RCC 7860 (cell line): ENCODE measurements at regions not wholly inside any gene's neighbourhood (a gene's known extent, or its start where the extent isn't known, plus 50 kb on each side); places are given as distances from the start of the nearest gene placed in this dataset.
A peak's percentile ranks its signal among the peaks of the same experiment; 100 is the strongest.

Experiments
- DNase-seq: peaks from one replicate; pipeline ENCODE4 v3.0.0-alpha.2; 2015; ENCODE audit warnings: low spot score
- FAIRE-seq: peaks from 2 replicates; lab custom pipeline; 2012; peaks lifted over from hg19 to GRCh38; lab: Jason Lieb, UNC

DNA sequence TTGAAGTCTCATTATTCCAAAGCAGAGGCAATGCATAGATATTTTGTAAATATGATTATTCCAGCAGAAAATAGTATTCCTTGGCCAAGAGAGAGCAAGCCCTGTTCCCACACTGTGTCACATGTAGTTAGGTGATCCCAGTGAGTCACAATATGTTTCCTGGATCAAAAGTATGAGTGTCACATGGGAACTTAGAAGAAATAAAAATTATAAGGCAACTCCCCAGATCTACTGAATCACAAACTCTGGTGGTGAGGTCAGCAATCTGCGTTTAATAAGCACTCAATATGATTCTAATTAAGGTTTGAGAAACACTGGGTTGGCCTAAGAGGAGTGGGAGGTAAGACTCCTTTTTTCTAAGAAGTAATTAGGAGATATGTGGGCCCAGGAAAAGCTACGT lies 1504.5 kb upstream of the PCDH20 start:
- FAIRE-seq (no peak), DNase-seq (no peak)

DNA sequence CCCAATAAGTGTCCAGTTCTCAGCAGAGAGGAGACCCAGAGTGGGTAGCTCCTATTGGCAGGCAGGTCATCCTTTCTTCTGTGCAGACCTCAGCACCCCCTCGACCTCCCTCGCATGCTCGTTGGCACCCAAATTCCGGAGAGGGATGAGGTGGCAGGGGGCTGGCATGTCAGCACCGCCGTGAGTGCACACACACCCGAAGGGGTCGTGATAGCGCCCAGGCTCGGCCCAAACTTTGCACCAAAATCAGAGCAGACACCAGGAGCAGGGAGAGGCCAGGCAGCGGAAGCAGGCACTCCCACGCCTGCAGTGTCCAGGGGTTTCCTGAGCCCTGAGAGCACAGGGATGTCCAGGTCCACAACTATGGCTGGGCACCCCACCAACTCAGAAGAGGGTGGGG lies 1503.8 kb upstream of the PCDH20 start:
- FAIRE-seq: no peak
- no peak for DNase-seq

DNA sequence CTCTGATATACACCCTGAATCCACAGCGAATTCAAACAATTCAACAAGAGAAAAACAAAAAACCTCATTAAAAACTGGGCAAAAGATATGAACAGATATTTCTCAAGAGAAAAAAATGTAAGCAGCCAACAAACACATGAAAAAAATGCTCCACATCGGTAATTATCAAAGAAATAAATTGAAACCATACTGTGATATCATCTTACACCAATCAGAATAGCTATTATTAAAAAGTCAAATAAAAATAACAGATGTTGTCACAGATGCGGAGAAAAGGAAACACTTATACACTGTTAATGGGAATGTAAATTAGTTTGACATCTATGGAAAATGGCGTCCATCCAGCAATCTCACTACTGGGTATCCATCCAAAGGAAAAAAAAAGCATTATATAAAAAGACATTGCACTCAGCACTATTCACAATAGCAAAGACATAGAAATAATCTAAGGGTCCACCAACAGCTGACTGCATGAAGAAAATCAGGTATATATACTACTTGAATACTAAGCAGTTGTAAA lies 1495.0 kb upstream of the PCDH20 start:
- FAIRE-seq (no peak), DNase-seq (no peak)

DNA sequence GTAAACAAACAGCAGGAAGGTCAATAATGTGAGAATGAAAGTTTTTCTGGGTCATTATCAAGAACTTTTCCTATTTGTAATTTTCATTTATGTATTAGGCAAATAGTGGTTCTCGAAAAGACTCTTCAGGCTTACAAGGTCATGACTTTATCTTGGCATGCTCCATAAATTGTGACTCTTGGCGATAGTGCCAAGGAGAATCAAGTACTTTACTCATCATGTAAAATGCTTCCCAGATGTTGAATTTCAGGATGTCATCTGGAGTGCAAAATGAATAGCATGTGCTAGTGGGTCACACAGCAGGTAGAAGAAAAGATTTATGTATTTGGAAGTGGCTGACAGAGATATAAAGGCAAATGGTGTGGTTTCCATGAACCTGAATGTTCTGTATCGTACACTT lies 1492.7 kb upstream of the PCDH20 start:
- FAIRE-seq: no peak
- no peak for DNase-seq

DNA sequence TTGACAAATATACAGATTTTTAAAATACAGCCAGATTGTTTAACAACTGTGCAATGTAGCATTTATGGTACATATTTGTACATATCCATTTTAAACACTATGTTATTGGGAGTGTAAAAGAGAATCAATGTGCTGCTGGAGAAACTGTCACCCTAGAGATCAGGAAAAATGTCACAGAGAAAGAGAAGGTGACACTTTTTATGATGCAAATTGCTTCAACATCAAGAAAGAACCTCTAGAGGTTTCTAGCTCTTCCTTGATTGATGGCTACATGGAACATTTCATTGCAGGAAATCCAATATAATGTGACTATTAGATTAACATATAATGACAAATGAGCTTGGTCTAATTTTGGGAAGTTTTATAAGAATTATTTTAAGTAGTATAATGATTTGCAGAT lies 1491.2 kb upstream of the PCDH20 start:
- FAIRE-seq: no peak
- no peak for DNase-seq

DNA sequence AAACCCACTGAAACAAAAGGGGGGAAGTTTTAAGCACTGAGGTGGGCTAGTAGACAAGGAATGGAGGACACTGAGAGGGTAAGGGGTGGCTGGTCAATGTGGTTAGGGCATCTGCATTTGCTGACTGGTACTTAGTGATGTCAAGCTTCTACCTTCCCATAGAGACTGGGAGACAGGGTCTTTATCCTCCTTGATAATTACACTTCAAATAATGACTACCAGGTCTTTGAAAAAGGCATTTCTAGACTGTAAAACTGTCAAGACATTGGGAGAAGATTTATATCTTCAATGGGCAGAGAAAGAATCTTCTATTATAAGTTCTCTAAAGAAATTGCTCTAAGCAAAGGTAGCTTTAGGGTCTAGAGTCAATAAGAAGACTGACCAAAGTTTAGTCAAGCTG lies 1490.8 kb upstream of the PCDH20 start:
- FAIRE-seq (no peak), DNase-seq (no peak)

DNA sequence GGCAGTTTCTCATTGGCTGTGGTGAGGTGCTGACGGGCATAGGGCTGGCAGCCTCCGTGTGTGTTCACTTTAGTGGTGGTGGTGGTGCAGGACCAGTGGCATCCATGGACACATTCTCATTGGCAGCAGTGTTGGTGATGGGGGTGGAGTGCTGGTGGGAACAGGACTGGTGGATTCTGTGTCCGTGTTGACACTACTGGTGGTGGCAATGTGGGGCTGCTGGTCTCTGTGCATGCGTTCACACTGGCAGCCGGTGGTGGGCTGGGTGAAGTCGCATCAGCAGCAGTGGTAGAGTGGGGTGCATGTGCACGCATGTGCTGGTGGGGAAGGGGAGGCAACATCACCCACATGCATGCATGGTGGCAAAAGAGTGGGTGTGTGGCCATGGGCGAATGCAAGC lies 1471.4 kb upstream of the PCDH20 start:
- FAIRE-seq: no peak
- no peak for DNase-seq

DNA sequence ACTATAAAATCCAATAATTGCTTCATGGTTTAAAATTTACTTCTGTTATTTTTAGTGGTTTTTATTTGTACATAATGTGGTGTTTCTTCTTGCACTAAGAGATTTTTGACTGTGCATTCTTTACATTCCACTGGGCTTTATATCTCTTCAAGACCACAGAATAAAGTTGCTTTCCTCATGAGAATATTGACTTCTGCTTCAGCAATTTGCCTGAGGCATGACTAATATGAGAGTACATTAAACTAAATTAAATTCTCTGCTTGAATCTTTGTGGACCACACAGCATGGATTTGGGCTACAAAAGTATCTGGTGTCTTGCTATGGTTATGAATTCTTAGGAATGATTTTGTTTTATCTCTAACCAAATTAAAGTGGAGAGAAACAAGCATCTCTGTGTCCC lies 1463.4 kb upstream of the PCDH20 start:
- no peak for FAIRE-seq
- no peak for DNase-seq

DNA sequence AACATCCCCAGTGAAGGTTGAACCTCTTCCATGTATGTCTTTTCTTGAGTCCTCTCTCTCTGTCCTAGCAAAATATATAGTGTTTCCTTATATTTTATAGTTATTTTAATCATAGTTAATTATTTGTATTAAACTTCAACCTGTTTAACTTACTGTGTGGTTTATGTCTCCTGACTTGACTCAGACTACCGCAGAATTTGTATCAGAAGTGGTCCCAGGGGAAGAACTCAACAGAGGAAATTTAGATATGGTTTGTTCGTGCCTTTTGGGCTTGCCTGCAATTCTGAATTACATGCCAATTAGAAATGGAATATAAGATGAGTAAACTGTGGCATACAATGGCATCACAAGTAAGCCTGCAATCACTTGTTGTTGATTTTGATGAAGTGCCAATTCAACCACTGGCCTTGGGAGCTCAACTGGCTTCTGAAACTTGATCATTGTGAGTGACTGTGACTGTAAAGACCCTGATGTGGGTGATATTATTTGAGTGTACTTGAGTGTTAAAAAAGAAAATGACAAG lies 1459.5 kb upstream of the PCDH20 start:
- no peak for DNase-seq
- no peak for FAIRE-seq

DNA sequence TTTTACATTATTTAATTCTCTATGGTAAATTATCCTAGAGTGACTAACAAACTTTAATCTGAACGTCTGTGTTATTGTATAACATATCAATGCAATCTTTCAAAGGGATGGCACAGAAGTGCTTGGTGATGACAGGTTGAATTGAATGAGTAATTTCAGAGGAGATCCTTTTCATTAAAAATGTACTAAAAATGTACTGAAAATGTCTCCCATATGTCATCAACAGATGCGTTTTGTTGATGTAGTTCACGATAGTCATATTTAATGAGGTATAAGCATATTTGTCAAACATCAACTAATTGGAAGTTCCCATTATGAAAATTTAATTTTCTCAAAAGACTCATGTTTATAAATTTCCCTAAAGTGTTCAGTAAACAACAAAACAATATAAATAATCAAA lies 1434.7 kb upstream of the PCDH20 start:
- DNase-seq: no peak
- FAIRE-seq: no peak

DNA sequence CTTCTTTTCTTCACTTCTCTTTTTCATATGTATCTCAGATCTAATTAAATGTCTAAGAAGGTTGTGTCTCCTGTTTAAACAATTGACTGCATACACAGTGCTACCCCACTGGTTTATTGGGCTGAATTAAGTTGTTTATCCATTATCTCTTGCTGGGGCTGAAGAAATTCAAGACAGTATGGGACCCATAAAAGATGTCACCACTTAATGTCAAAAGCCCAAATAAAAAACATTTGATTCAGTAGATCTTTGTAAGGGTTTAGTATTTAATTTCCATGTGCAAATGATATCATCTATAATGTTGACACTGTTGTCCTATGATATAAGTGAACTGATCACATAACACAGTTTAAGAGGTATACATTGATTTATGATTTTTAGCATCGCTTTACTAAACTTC lies 1431.9 kb upstream of the PCDH20 start:
- DNase-seq (no peak), FAIRE-seq (no peak)

DNA sequence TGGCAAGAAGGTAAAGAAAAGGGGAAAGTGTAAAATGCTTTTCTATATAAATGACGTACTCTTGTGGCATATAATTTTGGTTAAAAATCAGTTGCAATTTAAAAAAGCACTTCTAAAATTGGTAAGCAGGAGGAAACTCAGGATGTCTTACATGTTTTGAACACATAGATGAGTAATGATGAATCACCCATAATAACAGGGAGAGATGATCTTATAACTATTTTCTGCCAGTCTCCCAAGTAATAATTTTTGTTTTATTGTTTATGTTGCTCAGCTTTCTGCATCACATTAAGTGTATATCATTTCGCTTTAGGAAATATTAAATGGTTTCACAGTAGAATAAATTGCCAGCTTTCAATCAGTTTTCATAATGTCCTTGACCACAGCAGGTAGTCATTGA lies 1430.7 kb upstream of the PCDH20 start:
- no peak for FAIRE-seq
- no peak for DNase-seq

DNA sequence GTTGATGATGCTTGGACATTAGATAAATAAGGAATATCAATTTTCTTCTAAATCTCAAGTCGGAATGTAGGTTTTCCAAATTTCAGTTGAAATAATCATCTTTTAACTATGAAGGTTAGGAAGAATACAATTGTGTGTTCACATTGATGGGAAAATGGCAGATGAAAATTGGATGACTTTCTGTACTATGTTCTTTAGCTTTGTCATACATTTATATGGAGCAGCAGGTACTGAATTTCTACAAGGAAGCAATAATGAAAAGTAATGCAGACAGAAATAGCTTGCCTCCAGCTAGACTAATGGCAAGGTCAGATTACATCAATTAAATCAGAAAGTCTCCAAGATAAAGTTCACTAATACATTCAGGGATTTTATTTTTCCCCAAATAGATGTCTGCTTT lies 1423.7 kb upstream of the PCDH20 start:
- FAIRE-seq (no peak), DNase-seq (no peak)

DNA sequence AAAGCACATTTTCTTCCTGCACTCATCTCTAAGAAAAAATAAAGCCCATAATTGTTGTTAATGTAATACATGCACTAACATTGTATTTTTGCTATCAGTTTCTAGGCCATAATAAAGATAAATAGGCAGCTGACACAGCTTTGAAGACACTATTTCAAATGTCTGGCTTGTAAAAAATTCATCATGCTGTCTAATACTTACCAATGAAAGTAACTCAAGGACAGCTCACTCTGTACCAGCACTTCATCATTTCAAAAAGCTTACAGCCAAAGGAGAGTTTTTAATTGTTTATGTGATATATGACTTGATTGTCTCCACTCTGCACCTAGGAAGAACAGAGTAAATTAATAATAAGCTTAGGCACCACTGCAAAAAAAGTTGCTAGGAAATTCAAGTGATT lies 1423.3 kb upstream of the PCDH20 start:
- no peak for FAIRE-seq
- DNase-seq: no peak

DNA sequence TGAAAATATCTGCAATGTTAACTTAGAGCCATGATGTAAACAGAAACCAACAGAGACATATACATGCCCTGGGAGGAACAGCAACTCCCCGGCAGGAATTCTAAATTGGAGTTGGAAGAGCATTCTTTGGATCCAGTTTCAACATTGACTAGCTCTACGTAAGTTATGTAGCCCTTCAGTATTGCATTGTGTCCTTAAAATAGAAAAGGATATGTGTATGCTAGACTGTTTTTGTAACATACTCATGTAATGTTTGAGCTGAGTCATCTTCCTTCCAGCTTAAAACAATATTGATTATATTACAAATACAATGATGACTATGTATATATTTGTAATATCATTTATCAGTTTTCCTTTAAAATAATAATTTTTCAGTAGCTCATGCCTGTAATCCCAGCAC lies 1422.2 kb upstream of the PCDH20 start:
- DNase-seq: no peak
- no peak for FAIRE-seq

DNA sequence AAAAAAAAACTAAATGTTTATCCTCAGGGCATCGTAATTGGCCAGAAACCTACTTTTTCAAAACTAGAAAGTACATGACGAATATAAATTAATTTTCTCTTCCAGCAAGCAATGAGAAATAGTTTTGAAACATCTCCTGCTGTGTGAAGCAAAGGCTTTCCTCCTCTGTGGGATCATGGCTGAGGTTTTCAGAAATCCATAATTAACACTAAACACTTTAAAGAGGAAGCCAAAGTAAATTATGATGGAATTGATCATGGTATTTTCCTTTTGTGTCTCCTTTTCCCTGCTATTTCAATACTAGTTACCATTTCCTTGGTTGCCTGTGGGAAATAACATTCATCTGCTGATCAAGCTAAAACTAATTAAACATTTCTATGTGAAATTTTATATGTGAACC lies 1413.8 kb upstream of the PCDH20 start:
- DNase-seq (no peak), FAIRE-seq (no peak)

DNA sequence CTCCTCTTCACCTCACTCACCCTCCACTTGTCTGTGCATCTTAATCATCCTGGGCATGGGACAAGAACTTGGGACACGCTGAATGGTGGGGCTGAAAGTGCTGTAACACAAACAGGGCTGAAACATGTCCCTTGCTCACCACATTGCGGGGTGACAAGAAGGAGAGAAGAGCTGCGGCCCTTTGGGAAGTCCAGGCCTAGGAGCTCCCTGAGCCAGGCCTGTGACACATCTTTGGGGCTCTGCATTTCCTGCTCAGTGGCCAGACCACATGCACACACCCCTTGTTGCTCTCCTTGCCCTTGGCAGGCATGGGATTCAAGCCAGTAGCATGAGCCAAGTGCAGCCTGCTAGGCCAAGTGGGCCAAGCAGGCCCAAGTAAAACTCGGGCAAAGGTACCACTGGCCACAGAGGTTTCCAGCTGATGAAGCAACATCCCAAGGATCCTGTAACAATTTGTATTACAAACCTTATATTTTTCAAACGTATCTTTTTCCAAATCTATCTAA lies 1384.3 kb upstream of the PCDH20 start:
- FAIRE-seq (no peak), DNase-seq (no peak)

DNA sequence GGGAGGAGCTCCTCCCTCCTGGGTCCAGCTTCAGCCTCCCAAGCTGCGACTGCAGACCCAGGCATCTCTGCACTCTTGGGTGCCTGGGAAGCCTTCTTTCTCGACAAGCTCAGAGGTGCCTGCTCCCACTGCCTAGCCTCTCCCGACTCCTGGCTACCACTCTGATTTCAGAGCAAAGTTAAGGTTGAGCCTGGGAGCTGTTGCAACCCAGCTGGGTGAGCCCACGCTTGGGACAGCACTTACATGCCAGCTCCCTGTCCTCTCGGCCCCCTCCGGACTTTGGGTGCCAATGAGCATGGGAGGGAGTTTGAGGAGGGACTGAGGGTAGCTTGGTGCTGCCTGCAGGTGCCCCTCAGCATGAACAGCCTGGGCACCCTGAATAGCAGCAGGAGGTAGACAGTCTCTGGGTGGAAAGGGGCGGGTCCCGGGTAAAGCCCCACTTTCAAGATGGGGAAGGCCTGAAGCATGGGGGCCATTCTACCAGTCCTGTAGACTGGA lies 1383.4 kb upstream of the PCDH20 start:
- no peak for DNase-seq
- no peak for FAIRE-seq

DNA sequence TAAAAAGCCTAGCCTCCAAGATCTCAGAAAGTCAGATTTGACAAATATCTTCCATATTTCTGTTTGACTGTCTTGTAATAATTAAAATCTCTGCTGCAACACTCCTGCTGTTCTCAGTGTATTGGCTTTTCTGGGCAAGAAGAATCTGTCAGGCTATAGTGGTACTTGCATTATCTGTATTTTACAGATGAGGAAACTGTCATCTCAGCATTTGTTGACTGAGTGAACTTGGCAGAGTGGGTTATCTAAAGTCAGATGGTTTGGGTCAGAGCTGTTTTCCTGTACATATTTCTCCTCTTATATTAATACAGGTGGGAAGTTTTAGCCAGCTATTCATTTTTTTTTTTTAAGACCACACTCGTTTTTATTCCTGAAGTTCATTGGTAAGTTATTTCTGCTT lies 1378.2 kb upstream of the PCDH20 start:
- DNase-seq (no peak), FAIRE-seq (no peak)

DNA sequence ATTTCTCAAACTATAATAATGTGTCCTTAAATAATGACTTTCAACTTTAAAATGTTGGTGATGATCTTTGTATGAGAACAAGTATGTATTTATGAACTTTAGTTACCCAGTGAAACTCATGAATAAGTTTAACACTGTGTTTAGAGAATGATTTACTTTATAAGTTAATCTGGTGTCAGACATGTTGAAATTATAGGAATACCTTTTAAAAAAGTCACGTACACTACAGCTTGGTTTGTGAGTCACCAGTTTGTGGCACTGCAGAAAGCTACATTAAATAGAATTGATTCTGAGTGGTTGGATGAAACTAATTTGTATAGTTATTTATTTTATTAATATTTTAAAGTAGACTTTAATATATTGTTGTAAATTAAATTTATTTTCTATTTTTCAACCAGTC lies 1366.2 kb upstream of the PCDH20 start:
- FAIRE-seq: peak; percentile 97
- peak; percentile 75 for DNase-seq

DNA sequence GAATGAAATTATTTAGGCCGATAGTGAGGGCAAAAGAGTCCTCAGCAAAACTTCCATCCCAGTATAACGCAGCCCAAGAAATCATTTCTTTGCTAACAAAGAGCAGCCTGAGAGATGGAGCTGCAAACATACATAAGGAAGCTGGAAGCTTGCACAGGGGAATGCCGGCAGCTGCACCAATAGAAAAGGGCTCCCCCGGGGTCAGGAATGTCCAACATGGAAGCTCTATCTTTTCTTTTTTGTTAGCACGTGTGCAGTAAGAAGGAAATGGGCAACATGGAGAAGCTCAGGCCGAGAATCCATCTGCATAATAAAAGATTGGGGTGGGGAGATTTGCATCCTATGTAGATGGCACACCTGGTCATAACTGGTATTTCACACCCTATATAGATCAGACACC lies 1363.5 kb upstream of the PCDH20 start:
- DNase-seq: no peak
- no peak for FAIRE-seq

DNA sequence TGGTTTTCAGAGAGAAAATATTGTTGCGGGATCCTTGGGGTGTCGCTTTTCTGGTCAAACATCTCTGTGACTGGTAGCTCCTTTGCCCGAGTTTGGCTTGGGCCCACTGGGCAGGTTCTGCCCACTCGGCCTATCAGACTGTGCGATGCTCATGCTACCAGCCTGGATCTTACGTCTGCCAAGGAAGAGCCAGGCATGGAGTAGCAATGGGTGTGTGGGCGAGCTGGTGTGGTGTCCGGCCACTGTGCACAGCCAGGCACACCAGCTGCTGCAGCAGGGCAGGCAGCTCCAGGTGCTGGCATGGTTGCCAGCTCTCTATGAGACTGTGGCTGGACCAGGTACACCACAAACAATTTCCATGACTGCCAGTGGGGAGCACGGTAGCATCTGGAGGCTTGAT lies 1351.8 kb upstream of the PCDH20 start:
- no peak for FAIRE-seq

DNA sequence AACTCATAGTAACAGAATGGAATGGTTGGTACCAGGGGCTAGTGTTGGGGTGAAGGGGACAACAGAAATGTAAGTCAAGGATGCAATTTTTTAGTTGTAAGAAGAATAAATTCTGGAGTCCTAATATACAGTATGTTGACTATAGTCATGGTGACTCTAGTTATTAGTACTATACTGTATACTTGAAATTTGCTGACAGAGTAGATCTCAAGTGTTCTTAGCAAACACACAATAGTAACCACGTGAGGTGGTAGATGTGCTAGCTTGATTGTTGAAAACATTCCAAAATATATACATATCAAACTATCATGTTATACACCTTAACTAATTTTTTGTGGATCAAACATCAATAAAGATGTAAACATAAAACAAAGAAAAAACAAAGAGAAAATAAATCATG lies 1345.1 kb upstream of the PCDH20 start:
- FAIRE-seq (no peak), DNase-seq (no peak)

More for the DNA sequence above, 1351.8 kb upstream of the PCDH20 start:
- DNase-seq: no peak
